HL-60 (cell line): ENCODE measurements at regions not wholly inside any gene's neighbourhood (a gene's known extent, or its start where the extent isn't known, plus 50 kb on each side); places are given as distances from the start of the nearest gene placed in this dataset.

Source experiments
- GABPA ChIP-seq: IDR thresholded peaks from 2 replicates; pipeline ENCODE4 v1.6.1; 2012; ENCODE audit warnings: low read depth
- POLR2AphosphoS5 ChIP-seq: IDR thresholded peaks from 2 replicates; pipeline ENCODE4 v1.6.1; 2012; ENCODE audit warnings: low read depth
- SPI1 ChIP-seq: IDR thresholded peaks from 2 replicates; pipeline ENCODE4 v1.6.1; 2012; ENCODE audit warnings: low read depth, mild to moderate bottlenecking, borderline replicate concordance
- TF ChIP-seq, protein P1 (sequence below): IDR thresholded peaks from one replicate; pipeline ENCODE4 v1.5.1; 2011; ENCODE audit warnings: low read length, control low read depth, inconsistent platforms; ENCODE audit not compliant: insufficient read depth
- TF ChIP-seq, protein P2 (sequence below): IDR thresholded peaks from 2 replicates; pipeline ENCODE4 v1.6.1; 2012; ENCODE audit warnings: low read depth; ENCODE audit not compliant: insufficient replicate concordance

DNA sequence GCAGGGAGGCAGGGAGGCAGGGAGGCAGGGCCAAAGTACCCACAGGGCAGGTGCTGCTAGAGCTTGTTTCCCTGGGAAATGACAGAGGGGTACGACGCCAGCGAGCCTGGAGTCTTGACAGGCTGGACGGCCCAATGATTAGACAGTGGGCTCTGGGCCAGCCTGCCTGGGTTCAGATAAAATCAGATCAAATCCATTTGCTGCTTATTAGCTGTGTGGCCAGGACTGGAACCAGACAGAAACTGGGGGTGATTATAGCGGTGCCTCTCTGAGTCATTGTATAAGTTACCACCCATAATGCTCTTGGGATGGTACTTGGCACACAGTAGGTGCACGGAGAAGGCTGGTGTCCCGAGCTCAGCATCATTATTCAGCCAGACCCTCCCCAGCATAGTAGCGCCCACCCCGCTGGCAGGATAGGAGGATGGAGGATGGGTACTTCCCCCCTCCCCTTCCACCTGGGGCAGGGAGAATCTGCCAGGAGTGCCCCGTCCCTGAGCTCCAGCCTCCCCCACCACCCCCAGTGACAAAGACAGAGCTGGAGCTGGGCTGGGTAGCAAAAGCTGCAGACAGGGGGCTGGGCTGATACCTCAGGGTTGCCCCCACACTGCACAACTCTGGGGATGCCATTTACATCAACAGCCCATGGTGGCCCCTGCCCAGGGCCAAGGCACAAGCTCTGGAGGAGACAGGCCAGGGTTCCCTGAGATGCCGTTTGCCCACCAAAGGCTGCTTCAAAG, 77.6 kb upstream of the TNRC6C start:
- TF ChIP-seq, protein P1, sequence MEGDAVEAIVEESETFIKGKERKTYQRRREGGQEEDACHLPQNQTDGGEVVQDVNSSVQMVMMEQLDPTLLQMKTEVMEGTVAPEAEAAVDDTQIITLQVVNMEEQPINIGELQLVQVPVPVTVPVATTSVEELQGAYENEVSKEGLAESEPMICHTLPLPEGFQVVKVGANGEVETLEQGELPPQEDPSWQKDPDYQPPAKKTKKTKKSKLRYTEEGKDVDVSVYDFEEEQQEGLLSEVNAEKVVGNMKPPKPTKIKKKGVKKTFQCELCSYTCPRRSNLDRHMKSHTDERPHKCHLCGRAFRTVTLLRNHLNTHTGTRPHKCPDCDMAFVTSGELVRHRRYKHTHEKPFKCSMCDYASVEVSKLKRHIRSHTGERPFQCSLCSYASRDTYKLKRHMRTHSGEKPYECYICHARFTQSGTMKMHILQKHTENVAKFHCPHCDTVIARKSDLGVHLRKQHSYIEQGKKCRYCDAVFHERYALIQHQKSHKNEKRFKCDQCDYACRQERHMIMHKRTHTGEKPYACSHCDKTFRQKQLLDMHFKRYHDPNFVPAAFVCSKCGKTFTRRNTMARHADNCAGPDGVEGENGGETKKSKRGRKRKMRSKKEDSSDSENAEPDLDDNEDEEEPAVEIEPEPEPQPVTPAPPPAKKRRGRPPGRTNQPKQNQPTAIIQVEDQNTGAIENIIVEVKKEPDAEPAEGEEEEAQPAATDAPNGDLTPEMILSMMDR, result no peak
- TF ChIP-seq, protein P2, sequence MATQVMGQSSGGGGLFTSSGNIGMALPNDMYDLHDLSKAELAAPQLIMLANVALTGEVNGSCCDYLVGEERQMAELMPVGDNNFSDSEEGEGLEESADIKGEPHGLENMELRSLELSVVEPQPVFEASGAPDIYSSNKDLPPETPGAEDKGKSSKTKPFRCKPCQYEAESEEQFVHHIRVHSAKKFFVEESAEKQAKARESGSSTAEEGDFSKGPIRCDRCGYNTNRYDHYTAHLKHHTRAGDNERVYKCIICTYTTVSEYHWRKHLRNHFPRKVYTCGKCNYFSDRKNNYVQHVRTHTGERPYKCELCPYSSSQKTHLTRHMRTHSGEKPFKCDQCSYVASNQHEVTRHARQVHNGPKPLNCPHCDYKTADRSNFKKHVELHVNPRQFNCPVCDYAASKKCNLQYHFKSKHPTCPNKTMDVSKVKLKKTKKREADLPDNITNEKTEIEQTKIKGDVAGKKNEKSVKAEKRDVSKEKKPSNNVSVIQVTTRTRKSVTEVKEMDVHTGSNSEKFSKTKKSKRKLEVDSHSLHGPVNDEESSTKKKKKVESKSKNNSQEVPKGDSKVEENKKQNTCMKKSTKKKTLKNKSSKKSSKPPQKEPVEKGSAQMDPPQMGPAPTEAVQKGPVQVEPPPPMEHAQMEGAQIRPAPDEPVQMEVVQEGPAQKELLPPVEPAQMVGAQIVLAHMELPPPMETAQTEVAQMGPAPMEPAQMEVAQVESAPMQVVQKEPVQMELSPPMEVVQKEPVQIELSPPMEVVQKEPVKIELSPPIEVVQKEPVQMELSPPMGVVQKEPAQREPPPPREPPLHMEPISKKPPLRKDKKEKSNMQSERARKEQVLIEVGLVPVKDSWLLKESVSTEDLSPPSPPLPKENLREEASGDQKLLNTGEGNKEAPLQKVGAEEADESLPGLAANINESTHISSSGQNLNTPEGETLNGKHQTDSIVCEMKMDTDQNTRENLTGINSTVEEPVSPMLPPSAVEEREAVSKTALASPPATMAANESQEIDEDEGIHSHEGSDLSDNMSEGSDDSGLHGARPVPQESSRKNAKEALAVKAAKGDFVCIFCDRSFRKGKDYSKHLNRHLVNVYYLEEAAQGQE, result no peak
- no peak for TF ChIP-seq GABPA
- TF ChIP-seq POLR2AphosphoS5, result no peak
- no peak for TF ChIP-seq SPI1
